ENCODE measurements at regions not wholly inside any gene's neighbourhood (a gene's known extent, or its start where the extent isn't known, plus 50 kb on each side); places are given as distances from the start of the nearest gene placed in this dataset.

- DNase-seq, result no peak
- Histone ChIP-seq H3K4me3 (no peak overlapping the region), H3K36me3 (no peaks in the 10 kb centered on the region), H3K27me3 (no peaks in the 10 kb centered on the region), H3K9me3 (no peaks in the 10 kb centered on the region), H3K27ac (no peak overlapping the region), H3K4me1 (no peaks in the 10 kb centered on the region)
- TF ChIP-seq POLR2A (IDR thresholded peaks at IDR 0.05) (no peak), CTCF (IDR thresholded peaks at IDR 0.05) (no peak)
Observed at GRCh38 chr16:64149756-64150155, 972.1 kb downstream of the CDH11 start.

GRCh38 chr16:64148356-64148755 is 973.5 kb downstream of the CDH11 start:
- Histone ChIP-seq H3K27me3 (no peaks in the 10 kb centered on the region), H3K4me1 (no peaks in the 10 kb centered on the region), H3K9me3 (no peaks in the 10 kb centered on the region), H3K27ac (no peak overlapping the region), H3K4me3 (no peak overlapping the region), H3K36me3 (no peaks in the 10 kb centered on the region)
- DNase-seq, result no peak
- TF ChIP-seq CTCF (IDR thresholded peaks at IDR 0.05) (no peak), POLR2A (IDR thresholded peaks at IDR 0.05) (no peak)

GRCh38 chr16:64147941-64148340 is 973.9 kb downstream of the CDH11 start:
- no peak for TF ChIP-seq CTCF (IDR thresholded peaks at IDR 0.05)
- no peak for TF ChIP-seq POLR2A (IDR thresholded peaks at IDR 0.05)
- Histone ChIP-seq H3K9me3 (no peaks in the 10 kb centered on the region), H3K4me1 (no peaks in the 10 kb centered on the region), H3K27ac (no peak overlapping the region), H3K36me3 (no peaks in the 10 kb centered on the region), H3K27me3 (no peaks in the 10 kb centered on the region), H3K4me3 (no peak overlapping the region)
- no peak for DNase-seq

GRCh38 chr16:64144617-64145016 is 977.2 kb downstream of the CDH11 start:
- no peak for TF ChIP-seq POLR2A (IDR thresholded peaks at IDR 0.05)
- TF ChIP-seq CTCF (IDR thresholded peaks at IDR 0.05), result no peak
- Histone ChIP-seq H3K4me3 (no peak overlapping the region), H3K36me3 (no peaks in the 10 kb centered on the region), H3K27ac (no peak overlapping the region), H3K4me1 (no peaks in the 10 kb centered on the region), H3K27me3 (no peaks in the 10 kb centered on the region), H3K9me3 (no peaks in the 10 kb centered on the region)
- DNase-seq, result no peak

- no peaks in the 10 kb centered on the region for H3K36me3 ChIP-seq
- no peak overlapping the region for H3K4me3 ChIP-seq
- no peak for DNase-seq
- no peaks in the 10 kb centered on the region for H3K4me1 ChIP-seq
- no peak overlapping the region for H3K27ac ChIP-seq
- no peaks in the 10 kb centered on the region for H3K9me3 ChIP-seq
- TF ChIP-seq CTCF (IDR thresholded peaks at IDR 0.05), result no peak
- TF ChIP-seq POLR2A (IDR thresholded peaks at IDR 0.05), result no peak
- H3K27me3 ChIP-seq, result no peaks in the 10 kb centered on the region
Observed at GRCh38 chr16:64138621-64139020, 983.2 kb downstream of the CDH11 start.

- H3K36me3 ChIP-seq, result no peaks in the 10 kb centered on the region
- H3K27ac ChIP-seq, result no peak overlapping the region
- H3K4me1 ChIP-seq, result no peaks in the 10 kb centered on the region
- no peaks in the 10 kb centered on the region for H3K27me3 ChIP-seq
- H3K9me3 ChIP-seq, result no peaks in the 10 kb centered on the region
- no peak overlapping the region for H3K4me3 ChIP-seq
- no peak for TF ChIP-seq POLR2A (IDR thresholded peaks at IDR 0.05)
- no peak for TF ChIP-seq CTCF (IDR thresholded peaks at IDR 0.05)
- DNase-seq, result no peak
Observed at GRCh38 chr16:64138006-64138405, 983.9 kb downstream of the CDH11 start.
